H9 (cell line): ENCODE measurements at regions not wholly inside any gene's neighbourhood (a gene's known extent, or its start where the extent isn't known, plus 50 kb on each side); places are given as distances from the start of the nearest gene placed in this dataset.

Experiments used
- DNase-seq: peaks from one replicate; pipeline ENCODE4 v3.0.0-alpha.2; 2017
- H2AFZ ChIP-seq: one replicate; pipeline ENCODE4 v1.6.1; 2013; ENCODE audit warnings: mild to moderate bottlenecking, low read length, control low read depth, moderate library complexity
- H2AK5ac ChIP-seq: 2 replicates; pipeline ENCODE4 v1.6.1; 2013; ENCODE audit warnings: low read length, control low read depth, mixed read lengths; ENCODE audit not compliant: insufficient read length
- H2BK120ac ChIP-seq: one replicate; pipeline ENCODE4 v1.6.1; 2013; ENCODE audit warnings: low read depth, mild to moderate bottlenecking, low read length, control low read depth, inconsistent platforms; ENCODE audit not compliant: poor library complexity, severe bottlenecking
- H2BK12ac ChIP-seq: 2 replicates; pipeline ENCODE4 v1.6.1; 2013; ENCODE audit warnings: low read length, control low read depth, mixed read lengths, low read depth; ENCODE audit not compliant: insufficient read length
- H2BK15ac ChIP-seq: 2 replicates; pipeline ENCODE4 v1.6.1; 2013; ENCODE audit warnings: low read depth, low read length, control low read depth
- H2BK20ac ChIP-seq: one replicate; pipeline ENCODE4 v1.6.1; 2013; ENCODE audit warnings: low read depth, mild to moderate bottlenecking, low read length, control low read depth, inconsistent platforms; ENCODE audit not compliant: poor library complexity, severe bottlenecking
- H2BK5ac ChIP-seq: 2 replicates; pipeline ENCODE4 v1.6.1; 2013; ENCODE audit warnings: low read length, control low read depth, mixed read lengths; ENCODE audit not compliant: insufficient read length
- H3K14ac ChIP-seq: 2 replicates; pipeline ENCODE4 v1.6.1; 2013; ENCODE audit warnings: low read length, control low read depth; ENCODE audit not compliant: insufficient read depth
- H3K18ac ChIP-seq: 2 replicates; pipeline ENCODE4 v1.6.1; 2013; ENCODE audit warnings: low read depth, mild to moderate bottlenecking, mixed read lengths, low read length, control low read depth; ENCODE audit not compliant: insufficient read length
- H3K23ac ChIP-seq: 2 replicates; pipeline ENCODE4 v1.6.1; 2013; ENCODE audit warnings: low read length, control low read depth, mixed read lengths, low read depth; ENCODE audit not compliant: insufficient read length
- H3K23me2 ChIP-seq: 2 replicates; pipeline ENCODE4 v1.6.1; 2013; ENCODE audit warnings: low read depth, mild to moderate bottlenecking, mixed read lengths, low read length, control low read depth; ENCODE audit not compliant: insufficient read length, poor library complexity, severe bottlenecking
- H3K27ac ChIP-seq: 2 replicates; pipeline ENCODE4 v1.5.1; 2013; ENCODE audit warnings: low read length, control low read depth, mixed read lengths, low read depth; ENCODE audit not compliant: insufficient read length
- H3K27me3 ChIP-seq: 2 replicates; pipeline ENCODE4 v1.6.1; 2013; ENCODE audit warnings: low read length, control low read depth, inconsistent platforms; ENCODE audit not compliant: insufficient read depth
- H3K4ac ChIP-seq: 2 replicates; pipeline ENCODE4 v1.6.1; 2013; ENCODE audit warnings: low read depth, mild to moderate bottlenecking, control low read depth, inconsistent platforms, low read length, moderate library complexity
- H3K4me1 ChIP-seq: 2 replicates; pipeline ENCODE4 v1.6.1; 2013; ENCODE audit warnings: low read length, control low read depth, inconsistent platforms; ENCODE audit not compliant: insufficient read depth
- H3K4me2 ChIP-seq: 2 replicates; pipeline ENCODE4 v1.6.1; 2013; ENCODE audit warnings: low read length, control low read depth, mixed read lengths; ENCODE audit not compliant: insufficient read length, insufficient read depth
- H3K56ac ChIP-seq: 2 replicates; pipeline ENCODE4 v1.6.1; 2013; ENCODE audit warnings: low read depth, mild to moderate bottlenecking, mixed read lengths, low read length, control low read depth; ENCODE audit not compliant: insufficient read length
- H3K79me1 ChIP-seq: 2 replicates; pipeline ENCODE4 v1.6.1; 2013; ENCODE audit warnings: low read depth, mild to moderate bottlenecking, moderate library complexity, low read length, control low read depth, inconsistent platforms; ENCODE audit not compliant: insufficient read depth, poor library complexity, severe bottlenecking
- H3K79me2 ChIP-seq: 2 replicates; pipeline ENCODE4 v1.6.1; 2013; ENCODE audit warnings: low read length, control low read depth, inconsistent platforms; ENCODE audit not compliant: insufficient read depth
- H3K9ac ChIP-seq: 2 replicates; pipeline ENCODE4 v1.6.1; 2013; ENCODE audit warnings: low read length, control low read depth, mixed read lengths; ENCODE audit not compliant: insufficient read length; ENCODE audit errors: extremely low read depth
- H3K9me3 ChIP-seq: one replicate; pipeline ENCODE4 v1.6.1; 2013; ENCODE audit warnings: low read depth, low read length, inconsistent platforms; ENCODE audit not compliant: control insufficient read depth
- H3T11ph ChIP-seq: one replicate; pipeline ENCODE4 v1.6.1; 2013; ENCODE audit warnings: mild to moderate bottlenecking, low read length, control low read depth, inconsistent platforms
- H4K20me1 ChIP-seq: one replicate; pipeline ENCODE4 v1.6.1; 2013; ENCODE audit not compliant: control insufficient read depth, insufficient read length, insufficient read depth
- H4K5ac ChIP-seq: 2 replicates; pipeline ENCODE4 v1.6.1; 2013; ENCODE audit warnings: low read depth, mild to moderate bottlenecking, mixed read lengths, low read length, control low read depth; ENCODE audit not compliant: insufficient read length
- H4K8ac ChIP-seq: replicated peaks from 2 replicates; pipeline ENCODE4 v1.6.1; 2013; ENCODE audit warnings: low read length, control low read depth, mixed read lengths, low read depth; ENCODE audit not compliant: insufficient read length
- H4K91ac ChIP-seq: 2 replicates; pipeline ENCODE4 v1.6.1; 2013; ENCODE audit warnings: low read depth, mild to moderate bottlenecking, moderate library complexity, mixed read lengths, low read length, control low read depth; ENCODE audit not compliant: insufficient read length
- H3K27ac Mint-ChIP-seq, 3 experiments: 2 replicates in 2 of 3; 3 replicates in 1 of 3; pipeline ENCODE4 v1.8.0; 2020 to 2021; ENCODE audit warnings: mixed read lengths in 3 of 3, mild to moderate bottlenecking in 1 of 3, moderate library complexity in 1 of 3
- H3K27me3 Mint-ChIP-seq: 2 replicates; pipeline ENCODE4 v1.8.0; 2021; ENCODE audit warnings: low read depth, mild to moderate bottlenecking, moderate library complexity, mixed read lengths
- H3K36me3 Mint-ChIP-seq, 3 experiments: 2 replicates in 2 of 3; 3 replicates in 1 of 3; pipeline ENCODE4 v1.8.0; 2020 to 2021; ENCODE audit warnings: low read depth in 3 of 3, mixed read lengths in 3 of 3; ENCODE audit not compliant: insufficient read depth in 1 of 3
- H3K4me1 Mint-ChIP-seq, 2 experiments: 2 replicates each; pipeline ENCODE4 v1.8.0; 2020; ENCODE audit warnings: mixed read lengths in 2 of 2
- H3K4me3 Mint-ChIP-seq, 2 experiments: 2 replicates in 1 of 2; 3 replicates in 1 of 2; pipeline ENCODE4 v1.8.0; 2020 to 2021; ENCODE audit warnings: mild to moderate bottlenecking in 2 of 2, mixed read lengths in 2 of 2, moderate library complexity in 1 of 2
- H3K9me3 Mint-ChIP-seq, 2 experiments: 2 replicates in 1 of 2; 3 replicates in 1 of 2; pipeline ENCODE4 v1.8.0; 2020; ENCODE audit warnings: mild to moderate bottlenecking in 2 of 2, mixed read lengths in 2 of 2, moderate library complexity in 1 of 2
- CTCF ChIP-seq: fragments of 200-600 bp; sonication (generic); conservative IDR thresholded peaks from 3 replicates; pipeline ENCODE4 v1.8.0; 2021; ENCODE audit warnings: antibody characterized with exemption, mild to moderate bottlenecking
- WGBS: extraction: QIAGEN DNeasy Blood & Tissue Kit; methylation state at CpG from one replicate; pipeline ENCODE4 v1.1.7; 2013; ENCODE audit warnings: missing lambda C conversion rate, low lambda C conversion rate, mixed read lengths; ENCODE audit not compliant: insufficient read length; ENCODE audit errors: extremely low coverage; 5-methylcytosine and 5-hydroxymethylcytosine counted together

DNA sequence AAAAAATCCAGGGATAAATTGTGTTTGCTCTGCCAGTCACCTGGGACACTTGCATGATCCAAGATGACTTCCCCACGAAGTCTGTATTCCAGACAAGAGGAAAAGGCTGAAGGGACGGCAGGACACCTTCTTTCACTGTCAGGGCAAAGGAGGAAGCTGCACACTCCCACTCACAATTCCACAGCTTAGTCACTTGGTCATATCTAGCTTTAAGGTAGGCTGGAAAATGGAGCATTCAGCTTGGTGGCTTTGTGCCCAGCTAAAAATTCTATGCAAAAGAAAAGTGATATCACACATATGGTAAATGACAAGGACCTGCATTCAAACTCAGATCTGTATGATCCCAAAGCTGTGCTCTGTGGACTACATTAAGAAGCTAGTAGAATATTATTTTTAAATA lies 109.2 kb upstream of the TPM1 start:
- Histone ChIP-seq H3K79me1 (no peaks in the 10 kb centered on the region), H2AFZ (no peak overlapping the region), H2BK15ac (no peak overlapping the region), H2BK5ac (no peak overlapping the region), H2AK5ac (no peak overlapping the region), H3K79me2 (0 out of 2 replicates have a peak, but pooled peaks cover 2% of the 10 kb centered on the region), H2BK20ac (no peak overlapping the region), H3K4me1 (no peaks in the 10 kb centered on the region), H4K5ac (no peak overlapping the region), H3K4me2 (no peak overlapping the region), H3T11ph (no peak overlapping the region), H4K8ac (no peak overlapping the region), H2BK120ac (no peak overlapping the region), H3K27me3 (no peaks in the 10 kb centered on the region), H3K23ac (no peak overlapping the region), H3K56ac (no peak overlapping the region), H3K14ac (no peak overlapping the region), H3K4ac (no peak overlapping the region), H3K18ac (no peak overlapping the region), H2BK12ac (no peak overlapping the region), H3K27ac (no peak overlapping the region), H3K9ac (no peak overlapping the region), H4K20me1 (no peaks in the 10 kb centered on the region), H3K9me3 (no peaks in the 10 kb centered on the region), H3K23me2 (no peaks in the 10 kb centered on the region), H4K91ac (no peak overlapping the region)
- no peaks in the 10 kb centered on the region for H3K27me3 Mint-ChIP-seq
- TF ChIP-seq CTCF: no peak
- H3K27ac Mint-ChIP-seq: no peak overlapping the region
- no peaks in the 10 kb centered on the region for H3K9me3 Mint-ChIP-seq
- H3K4me1 Mint-ChIP-seq: peaks cover 10 to 15% of the 10 kb centered on the region in 2 experiments
- no peaks in the 10 kb centered on the region for H3K36me3 Mint-ChIP-seq
- no CpG with 5 or more reads among the region's 2 CpGs for WGBS
- H3K4me3 Mint-ChIP-seq: no peak overlapping the region
- no peak for DNase-seq
